DMS79 treated with DMSO at 0.1 percent for 48 hours (cell line): ENCODE measurements at regions not wholly inside any gene's neighbourhood (a gene's known extent, or its start where the extent isn't known, plus 50 kb on each side); places are given as distances from the start of the nearest gene placed in this dataset.
"Not testable (repeated sequence)": the region's sequence is repeated elsewhere in the genome, so short reads cannot be mapped to it uniquely, and the experiment has no call there.

Experiments used
- DNase-seq: peaks from one replicate; lab custom pipeline; 2025; lab: John Stamatoyannopoulos, UW

DNA sequence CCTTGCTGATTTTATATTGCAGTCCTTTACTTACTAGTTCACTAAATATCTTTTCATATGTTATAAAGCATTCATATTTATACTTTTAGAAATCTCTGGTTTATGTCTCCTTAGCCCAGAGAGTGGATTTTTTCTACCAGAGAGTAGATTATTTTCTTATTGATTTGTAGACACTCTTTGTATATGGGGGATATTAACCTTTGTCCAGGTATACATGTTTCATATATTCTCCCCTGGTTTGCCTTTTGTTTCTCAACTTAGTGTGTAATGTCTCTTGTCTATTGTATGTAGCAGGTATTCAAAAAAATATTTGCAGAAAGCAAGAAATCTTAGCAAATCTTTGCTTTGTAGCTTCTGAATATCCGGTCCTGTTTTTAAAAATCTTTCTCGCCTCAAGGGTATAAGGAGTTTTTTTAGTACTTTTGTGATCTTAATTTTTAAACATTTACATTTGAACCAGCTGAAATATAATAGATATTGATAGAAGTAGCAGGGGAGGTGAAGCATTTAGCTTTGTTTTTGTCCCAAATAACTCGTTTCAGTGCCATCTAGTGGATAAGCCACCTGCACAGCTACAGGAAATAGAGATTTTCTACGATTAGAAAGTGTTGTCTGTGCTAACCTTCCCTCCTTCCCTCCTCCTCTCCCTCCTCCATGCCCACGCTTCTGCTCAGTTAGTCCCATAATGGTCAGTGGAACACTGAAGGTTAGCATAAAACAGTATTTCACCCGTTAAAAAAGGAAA, 97.0 kb downstream of the PHETA1 start:
- no peak for DNase-seq

DNA sequence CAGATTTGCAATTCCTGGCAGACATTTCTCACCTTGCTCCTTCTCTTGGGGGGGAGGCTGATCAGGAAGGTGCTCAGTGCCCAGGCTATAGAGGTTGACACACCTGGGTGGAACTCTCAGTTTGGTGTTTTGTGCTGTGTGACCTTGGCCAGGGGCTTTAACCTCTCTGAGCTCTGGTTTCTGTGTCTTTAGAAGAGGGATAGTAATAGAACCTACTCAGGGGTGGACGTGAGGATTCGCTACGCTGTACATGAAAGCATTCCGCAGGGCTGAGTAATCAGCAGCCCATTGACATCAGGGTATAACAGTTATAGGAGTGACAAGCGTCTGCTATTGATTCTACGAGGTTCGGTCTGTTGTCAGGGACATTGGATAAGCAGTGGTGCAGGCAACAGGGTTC, 98.1 kb downstream of the PHETA1 start:
- no peak for DNase-seq

DNA sequence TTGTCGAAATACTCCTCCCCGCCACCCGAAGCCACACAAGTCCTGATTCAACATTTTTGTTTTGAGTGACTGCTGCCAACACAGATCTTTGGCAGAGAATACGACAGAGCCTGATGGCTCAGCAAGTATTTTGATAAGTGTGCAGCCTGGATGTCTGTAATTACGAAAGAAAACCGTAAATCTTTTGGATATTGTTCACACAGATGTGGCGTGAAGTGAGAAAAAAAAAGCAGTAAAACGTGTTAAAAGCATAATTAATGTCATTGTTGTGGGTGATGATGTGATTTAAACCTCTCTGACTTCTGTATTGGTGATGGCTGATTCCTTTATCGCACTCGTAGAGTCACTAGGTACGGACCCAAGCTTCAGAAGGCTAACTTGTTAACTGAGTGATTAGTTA, 98.7 kb downstream of the PHETA1 start:
- no peak for DNase-seq

DNA sequence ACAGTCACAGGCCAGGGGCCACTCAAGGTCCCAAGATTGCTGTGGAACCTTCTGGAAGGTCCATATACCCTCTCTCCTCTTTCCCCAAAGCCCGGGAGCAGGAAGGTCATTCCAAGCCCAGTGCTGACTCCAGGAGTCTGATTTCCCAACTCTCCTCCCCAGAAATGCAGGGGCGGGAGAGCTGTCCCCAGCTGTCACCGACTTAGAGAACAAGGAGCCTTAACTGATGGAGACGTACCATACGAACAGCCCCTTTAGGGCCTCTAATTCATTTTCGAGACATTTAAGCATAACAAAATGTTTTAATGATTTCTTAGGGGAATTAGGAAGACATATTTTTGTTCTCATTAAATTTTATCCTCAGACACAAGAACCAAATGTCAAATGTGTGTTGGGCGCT, 99.2 kb downstream of the PHETA1 start:
- DNase-seq = no peak

DNA sequence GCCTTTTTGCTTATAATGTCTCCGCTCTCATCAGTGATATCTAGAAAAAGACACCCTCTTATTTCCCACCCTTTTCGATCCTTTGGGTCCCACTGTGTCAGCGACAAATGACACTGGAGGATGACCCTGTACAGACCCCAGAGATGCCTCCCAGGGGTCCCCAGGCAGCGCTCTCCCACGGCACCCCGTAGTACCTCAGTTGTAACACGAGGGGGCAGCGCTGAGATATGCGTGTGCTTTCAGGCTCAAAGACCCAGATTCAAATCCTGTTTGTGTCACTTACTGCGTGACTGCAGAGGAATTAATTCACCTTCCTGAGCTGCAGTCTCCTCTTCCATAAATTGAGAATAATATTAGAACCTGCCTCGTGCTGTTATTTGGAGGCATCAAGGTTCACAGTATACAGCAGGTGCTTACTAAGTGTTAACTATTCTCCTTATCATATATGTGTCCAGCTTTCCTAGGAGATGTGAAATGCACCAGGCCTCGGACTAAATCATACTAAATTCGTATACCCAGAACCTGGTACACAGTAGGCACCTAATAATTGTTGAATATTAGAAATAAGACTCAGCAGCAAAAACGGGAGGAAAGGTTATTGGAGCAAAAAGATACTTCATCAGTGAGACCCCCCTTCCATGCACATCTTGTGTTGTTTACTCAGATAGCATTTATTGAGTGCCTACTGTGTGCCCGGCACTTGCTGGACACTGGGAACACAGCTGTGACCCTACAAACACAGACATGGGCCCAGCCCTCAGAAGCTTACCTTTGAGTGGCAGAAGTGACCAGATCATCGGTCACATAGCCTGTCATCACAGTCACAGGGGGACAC, 99.9 kb downstream of the PHETA1 start:
- no peak for DNase-seq

DNA sequence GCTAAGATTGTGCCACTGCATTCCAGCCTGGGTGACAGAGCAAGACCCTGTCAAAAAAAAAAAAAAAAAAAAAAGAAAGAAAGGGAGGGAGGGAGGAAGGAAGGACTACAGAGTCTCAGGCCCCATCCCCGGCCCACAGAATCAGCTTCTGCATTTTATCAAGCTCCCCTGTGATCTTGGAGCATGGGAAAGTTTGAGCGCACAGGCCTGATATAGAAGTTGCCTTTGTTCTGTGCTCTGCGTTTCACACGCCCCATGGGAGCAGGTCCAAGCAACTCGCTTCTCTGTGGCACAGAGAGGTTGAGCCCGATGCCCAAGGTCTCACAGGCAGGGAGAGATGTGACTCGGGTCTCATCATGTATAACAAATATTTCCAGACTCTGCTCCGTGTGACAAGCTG, 101.8 kb downstream of the PHETA1 start:
- DNase-seq = no peak

DNA sequence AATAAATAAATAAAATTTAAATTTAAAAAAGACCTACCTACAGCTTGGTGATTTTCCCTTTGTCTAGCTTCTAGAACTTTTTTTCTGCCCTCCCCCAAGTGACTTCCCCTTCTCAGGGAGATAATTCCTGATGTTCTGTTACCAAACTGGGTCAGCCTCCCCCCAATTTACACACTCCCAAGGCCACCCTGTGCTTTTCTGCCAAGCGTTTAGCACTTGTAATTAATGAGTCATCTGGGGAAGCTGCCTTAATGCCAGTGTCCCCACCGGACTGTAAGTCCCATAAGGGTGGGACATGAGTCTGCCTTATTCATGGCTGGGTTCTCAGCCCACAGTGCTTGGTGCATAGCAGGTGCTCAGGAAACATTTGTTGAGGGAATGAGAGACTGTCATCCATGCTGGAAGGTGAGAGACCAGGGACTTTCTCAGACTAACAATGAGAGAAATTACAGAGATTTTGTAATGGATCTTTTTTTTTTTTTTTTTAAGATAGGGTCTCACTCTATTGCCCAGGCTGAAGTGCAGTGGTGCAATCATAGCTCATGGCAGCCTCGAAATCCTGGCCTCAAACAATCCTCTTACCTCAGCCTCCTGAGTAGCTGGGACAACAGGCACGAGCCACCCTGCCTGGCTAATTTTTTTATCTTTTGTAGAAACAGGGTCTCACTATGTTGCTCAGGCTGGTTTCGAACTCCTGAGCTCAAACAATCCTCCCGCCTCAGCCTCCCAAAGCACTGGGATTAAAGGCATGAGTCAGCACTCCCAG, 106.8 kb downstream of the PHETA1 start:
- no peak for DNase-seq

DNA sequence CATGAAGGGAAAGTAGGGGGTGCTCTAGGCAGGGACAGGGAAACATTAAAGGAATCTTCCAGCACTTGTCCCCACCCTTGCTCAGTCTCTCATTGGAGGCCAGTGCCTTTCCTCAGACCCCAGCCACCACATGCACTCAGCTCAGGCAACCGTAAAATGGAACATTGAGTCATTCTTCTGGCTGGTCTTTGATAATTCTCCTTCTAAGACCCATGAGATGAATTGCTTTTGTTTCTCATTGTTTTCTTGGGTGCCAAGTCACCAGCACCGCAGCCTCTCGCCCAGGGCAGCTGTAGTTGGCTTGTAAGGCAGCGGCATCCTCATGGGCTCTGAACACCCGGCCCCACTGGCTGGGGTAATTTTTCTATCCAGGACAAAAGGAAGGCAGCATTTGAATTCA, 108.2 kb downstream of the PHETA1 start:
- no peak for DNase-seq

DNA sequence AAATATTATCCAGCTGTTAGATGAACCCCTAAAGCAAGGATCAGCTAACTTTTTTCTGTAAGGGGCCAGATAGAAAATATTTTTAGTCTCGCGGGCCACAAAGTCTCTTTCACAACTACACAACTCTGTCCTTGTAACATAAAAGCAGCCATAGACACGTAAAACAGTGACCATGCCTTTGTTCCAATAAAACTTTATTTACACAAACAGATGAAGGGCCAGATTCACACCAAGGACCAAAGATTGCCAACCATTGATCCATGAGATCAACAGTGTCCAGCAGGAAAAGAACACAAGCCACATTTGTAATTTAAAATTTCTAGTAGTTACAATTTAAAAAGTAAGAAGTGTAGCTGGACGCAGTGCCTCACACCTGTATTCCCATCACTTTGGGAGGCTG, 109.7 kb downstream of the PHETA1 start:
- no peak for DNase-seq

DNA sequence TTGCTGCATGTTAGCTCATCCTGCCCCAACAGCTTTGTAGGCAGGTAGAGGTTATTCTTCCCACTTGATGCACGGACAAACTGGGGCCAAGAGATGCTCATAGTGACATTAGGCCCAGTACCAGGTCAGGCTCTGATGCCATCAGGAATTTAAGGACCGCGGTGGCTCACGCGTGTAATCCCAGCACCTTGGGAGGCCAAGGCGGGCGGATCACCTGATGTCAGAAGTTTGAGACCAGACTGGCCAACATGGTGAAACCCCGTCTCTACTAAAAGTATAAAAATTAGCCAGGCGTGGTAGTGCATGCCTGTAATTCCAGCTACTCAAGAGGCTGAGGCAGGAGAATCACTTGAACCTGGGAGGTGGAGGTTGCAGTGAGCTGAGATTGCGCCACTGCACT, 110.8 kb downstream of the PHETA1 start:
- not testable (repeated sequence) for DNase-seq

DNA sequence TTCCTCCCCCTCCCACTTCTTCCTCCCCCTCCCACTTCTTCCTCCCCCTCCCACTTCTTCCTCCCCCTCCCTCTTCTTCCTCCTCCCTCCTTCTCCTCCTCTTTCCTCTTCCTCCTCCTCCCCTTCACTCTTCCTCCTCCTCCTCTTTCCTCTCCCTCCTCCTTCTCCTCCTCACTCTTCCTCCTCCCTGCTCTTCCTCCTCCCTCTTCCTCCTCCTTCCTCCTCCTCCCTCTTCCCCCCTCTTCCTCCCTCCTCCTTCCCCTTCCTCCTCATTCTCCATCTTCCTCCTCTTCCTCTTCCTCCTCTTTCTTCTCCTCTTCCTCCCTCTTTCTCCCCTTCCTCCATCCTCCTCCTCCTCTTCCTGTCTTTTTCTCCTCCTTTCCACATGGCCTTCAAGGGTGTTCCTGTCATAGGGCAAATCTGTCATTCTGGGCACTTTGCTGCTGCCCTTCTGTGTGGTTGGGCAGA, 111.4 kb downstream of the PHETA1 start:
- DNase-seq = no peak

DNA sequence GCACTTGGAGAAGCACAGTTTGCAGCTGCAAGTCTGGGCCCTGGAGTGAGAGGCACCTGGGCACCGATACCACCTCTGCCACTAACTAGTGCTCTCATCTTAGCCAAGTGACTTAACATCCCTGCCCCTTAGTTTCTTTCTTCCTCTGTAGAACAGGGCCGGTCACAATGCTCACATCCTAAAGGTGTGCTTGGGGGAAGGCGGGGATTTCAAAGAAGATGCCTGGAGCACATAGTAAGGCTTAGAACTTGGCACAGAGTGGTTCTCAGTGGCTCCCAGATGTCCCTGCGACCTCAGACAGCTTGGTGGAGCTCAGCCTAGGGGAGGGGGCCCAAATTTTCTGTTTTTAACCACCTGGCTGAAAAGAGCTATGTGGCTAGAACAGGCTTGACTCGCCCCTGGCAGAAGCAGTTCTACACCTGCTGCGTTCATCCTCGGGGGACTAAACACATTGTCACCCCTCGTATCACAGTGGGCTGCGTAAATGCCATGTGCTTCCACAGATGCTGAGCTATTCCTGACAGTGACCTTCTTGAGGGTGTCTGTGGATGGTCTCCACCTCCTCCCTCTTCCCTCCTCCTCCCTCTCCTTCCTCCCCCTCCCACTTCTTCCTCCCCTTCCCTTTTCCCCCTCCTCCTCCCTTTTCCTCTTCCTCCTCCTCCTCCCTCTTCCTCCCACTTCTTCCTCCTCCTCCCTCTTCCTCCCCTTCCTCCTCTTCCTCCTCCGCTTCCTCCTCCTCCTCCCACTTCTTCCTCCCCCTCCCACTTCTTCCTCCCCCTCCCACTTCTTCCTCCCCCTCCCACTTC, 112.1 kb downstream of the PHETA1 start:
- no peak for DNase-seq

DNA sequence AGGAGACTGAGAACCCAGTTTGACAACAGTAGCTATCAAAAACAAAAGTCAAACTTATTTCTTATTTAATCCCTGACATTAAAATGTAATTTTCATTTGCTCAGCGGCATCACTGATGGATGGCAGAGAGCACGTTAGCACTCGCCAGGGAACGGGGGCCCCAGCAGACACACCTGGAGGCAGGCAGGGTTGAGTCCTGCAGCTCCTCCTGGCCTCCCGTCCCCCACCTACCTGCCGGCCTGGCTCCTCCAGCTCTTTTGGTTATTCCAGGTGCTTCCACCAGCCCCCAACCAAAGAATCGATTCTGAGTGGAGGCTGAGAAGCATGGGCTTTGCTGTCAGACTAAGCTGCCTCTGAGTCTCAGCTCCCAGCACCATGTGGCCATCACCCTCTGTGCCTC, 113.6 kb downstream of the PHETA1 start:
- no peak for DNase-seq

DNA sequence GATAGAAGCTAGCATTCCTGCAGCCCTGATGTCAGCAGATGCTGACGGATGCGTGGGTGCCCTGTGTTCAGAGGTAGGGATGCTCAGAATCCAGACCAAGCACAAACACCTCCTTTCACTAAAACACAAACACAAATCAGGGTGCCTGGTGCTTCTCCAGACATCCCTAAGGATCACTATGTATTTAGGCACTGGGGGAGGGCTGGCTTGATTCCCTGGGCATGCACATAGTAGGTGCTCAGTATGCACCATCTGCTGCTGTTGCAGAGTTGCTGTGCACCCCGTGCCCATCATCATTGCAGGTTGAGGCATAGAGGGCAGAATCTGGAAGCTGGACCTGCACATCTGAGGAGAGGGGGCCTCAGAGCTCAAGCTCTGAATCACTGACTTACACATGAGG, 114.8 kb downstream of the PHETA1 start:
- DNase-seq = no peak

DNA sequence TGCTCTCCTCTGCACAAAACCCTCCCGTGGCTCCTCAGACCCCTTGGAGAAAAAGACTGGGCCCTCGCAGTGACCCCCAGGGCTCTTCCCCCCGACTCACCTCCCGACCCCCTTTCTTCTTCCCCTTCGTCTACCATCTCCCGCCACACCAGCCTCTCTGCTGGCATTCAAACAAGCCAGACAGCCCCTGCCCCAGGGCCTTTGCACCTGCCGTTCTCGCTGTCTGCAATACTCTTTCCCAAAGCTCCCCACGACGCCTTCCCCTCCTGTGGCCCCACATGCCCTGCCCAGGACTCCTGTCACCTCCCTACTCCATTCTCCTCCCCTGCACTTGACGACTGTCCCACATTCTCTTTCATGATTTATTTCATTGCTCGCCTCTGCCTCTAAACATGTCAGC, 115.7 kb downstream of the PHETA1 start:
- DNase-seq = no peak

DNA sequence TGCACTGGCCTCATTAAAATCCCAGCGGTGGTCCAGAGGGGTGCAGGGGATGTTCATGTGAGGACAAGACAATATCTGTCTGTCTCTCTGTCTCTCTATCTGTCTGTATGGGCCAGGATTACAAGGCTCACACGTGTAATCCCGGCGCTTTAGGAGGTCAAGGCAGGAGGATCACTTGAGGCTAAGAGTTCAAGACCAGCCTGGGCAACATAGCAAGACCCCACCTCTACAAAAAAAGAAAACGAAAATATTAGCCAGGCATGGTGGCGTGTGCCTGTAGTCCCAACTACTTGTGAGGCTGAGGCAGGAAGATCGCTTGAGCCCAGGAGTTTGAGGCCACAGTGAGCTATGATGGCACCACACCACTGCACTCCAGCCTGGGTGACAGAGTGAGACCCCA, 117.1 kb downstream of the PHETA1 start:
- DNase-seq = no peak

DNA sequence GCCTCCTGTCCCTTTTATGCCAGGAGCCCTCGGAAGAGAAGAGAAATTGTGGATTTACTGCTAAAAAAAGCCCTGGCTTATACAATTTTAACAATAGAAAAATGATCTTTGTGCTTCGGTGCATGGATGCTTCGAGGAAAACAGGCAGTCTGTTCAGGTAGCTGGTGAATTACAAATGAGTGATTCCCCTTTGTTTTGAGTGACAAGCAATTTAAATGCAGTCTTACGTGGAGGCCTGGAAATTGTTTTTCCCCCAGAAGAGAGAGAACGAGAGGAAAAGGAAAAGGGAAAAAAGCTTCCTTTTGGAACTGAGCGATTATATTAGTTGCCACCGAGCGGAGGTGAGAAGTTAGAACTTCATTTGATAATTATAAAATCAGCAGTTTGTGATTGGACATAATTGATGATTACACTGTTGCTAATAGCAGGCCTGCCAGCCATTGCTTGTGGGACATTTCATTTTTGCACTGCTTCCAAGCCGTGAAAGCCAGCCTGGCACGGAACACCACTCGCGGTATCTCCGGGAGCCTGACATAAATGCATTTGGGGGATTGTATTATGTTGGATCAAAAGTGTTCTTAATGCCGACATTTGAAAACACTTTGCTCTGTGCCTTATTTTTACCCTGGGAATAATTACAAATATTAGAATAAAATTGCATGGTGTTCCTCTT, 117.7 kb downstream of the PHETA1 start:
- no peak for DNase-seq

DNA sequence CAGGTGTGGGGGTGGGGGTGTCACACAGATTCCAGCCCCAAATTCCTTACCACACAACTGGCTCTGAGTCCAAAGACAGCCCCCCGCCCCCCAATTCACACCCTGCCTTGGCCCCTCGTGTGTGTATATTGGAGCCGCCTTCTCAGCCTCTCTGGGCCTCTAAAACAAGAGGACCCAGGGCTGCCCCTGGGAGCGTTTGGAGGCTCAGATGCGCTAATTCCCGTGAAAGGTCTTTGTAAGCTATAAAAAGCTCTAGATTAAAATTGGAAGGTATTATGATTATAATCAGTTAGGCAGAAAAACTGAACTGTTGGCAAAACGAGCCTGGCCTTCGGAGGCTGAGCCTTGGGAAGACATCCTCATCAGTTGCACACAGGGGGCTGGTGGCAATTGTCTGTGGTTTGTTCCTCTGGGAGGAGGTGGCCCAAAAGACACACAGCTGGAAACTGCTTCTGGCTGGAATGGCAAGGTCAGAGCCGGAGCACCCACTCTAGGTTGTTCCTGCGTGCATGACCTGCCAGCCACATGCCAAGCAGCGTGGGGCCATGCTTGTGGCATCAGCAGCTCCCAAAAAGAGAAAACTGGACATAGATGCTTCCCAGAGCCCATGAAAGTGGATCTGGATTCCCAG, 118.5 kb downstream of the PHETA1 start:
- no peak for DNase-seq

DNA sequence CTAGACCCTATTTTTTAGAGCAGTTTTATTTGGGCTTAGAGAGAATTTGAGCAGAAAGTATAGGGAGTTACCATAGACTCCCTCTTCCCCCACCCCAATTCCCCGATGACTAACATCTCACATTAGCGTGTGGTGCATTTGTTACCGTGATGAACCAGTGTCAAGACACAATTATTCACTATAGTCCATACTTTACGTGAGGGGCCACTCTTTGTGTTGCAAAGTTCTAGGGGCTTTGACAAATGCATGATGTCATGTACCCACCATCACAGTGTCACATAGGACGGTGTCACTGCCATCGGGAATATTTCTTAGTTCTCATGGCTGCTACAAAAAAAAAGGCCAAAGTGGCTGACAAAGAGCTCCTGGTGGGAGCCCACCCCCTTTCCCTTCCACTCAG, 119.1 kb downstream of the PHETA1 start:
- DNase-seq = no peak

DNA sequence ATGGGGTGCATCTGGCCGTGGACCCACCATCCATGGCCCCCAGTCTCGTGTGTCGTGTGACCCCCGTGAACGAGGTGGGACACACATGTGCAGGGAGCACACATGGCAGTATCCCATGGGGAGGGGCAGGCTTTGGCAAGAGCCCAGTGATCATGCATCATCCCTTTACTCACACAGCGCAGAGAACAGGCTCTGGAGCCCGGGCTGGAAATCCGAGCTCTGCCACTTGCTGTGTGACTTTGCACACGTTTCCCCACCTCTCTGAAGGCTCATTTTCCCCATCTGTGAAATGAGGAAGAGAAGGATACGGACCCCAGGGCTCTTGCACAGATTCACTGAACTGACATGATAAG, 119.9 kb downstream of the PHETA1 start:
- DNase-seq = no peak
